WTC11 (cell line): ENCODE measurements at regions not wholly inside any gene's neighbourhood (a gene's known extent, or its start where the extent isn't known, plus 50 kb on each side); places are given as distances from the start of the nearest gene placed in this dataset.

ENCODE experiments used
- ATAC-seq: fragments of 200-7000 bp; cut with Tn5 transposase; 2 replicates; pipeline ENCODE4 v1.10.0; 2021; ENCODE audit warnings: mild to moderate bottlenecking, moderate library complexity
- CTCF ChIA-PET: fragments of 300-600 bp; sonication (Branson Sonifier 250); formaldehyde crosslinking; loops from one replicate; lab custom pipeline; 2021; ENCODE audit warnings: antibody characterized with exemption; lab: Charles Lee
- POLR2A ChIA-PET: fragments of 350-600 bp; sonication (Branson Sonifier 250); formaldehyde crosslinking; loops from one replicate; lab custom pipeline; 2021; ENCODE audit warnings: antibody characterized with exemption; lab: Charles Lee
- DNase-seq: peaks from one replicate; pipeline ENCODE4 v3.0.0; 2021; ENCODE audit warnings: low spot score
- H3K27ac Mint-ChIP-seq: 2 replicates; pipeline ENCODE4 v1.8.0; 2021; ENCODE audit warnings: mixed read lengths
- H3K27me3 Mint-ChIP-seq: 2 replicates; pipeline ENCODE4 v1.8.0; 2021; ENCODE audit warnings: low read depth, mild to moderate bottlenecking, moderate library complexity, mixed read lengths
- H3K36me3 Mint-ChIP-seq: 2 replicates; pipeline ENCODE4 v1.8.0; 2021; ENCODE audit warnings: mixed read lengths
- H3K4me1 Mint-ChIP-seq: 2 replicates; pipeline ENCODE4 v1.8.0; 2022; ENCODE audit warnings: mixed read lengths
- H3K4me3 Mint-ChIP-seq: 2 replicates; pipeline ENCODE4 v1.8.0; 2021; ENCODE audit warnings: mild to moderate bottlenecking, moderate library complexity, mixed read lengths
- H3K9me3 Mint-ChIP-seq: 2 replicates; pipeline ENCODE4 v1.8.0; 2021; ENCODE audit warnings: mixed read lengths
- ATF1 ChIP-seq: sonication (generic); formaldehyde crosslinking; IDR thresholded peaks from 2 replicates; pipeline ENCODE4 v1.8.1; 2023; ENCODE audit warnings: mild to moderate bottlenecking, moderate library complexity, missing genetic modification reagents
- ERG ChIP-seq: fragments of 250-450 bp; sonication (Bioruptor Pico); IDR thresholded peaks from 2 replicates; pipeline ENCODE4 v1.8.0; 2021; ENCODE audit warnings: mild to moderate bottlenecking
- ESRRA ChIP-seq: sonication (generic); formaldehyde crosslinking; IDR thresholded peaks from 2 replicates; pipeline ENCODE4 v1.8.1; 2022; ENCODE audit warnings: mild to moderate bottlenecking, missing genetic modification reagents, borderline replicate concordance
- ETV6 ChIP-seq: sonication (generic); formaldehyde crosslinking; IDR thresholded peaks from 2 replicates; pipeline ENCODE4 v1.8.1; 2022; ENCODE audit warnings: mild to moderate bottlenecking, missing genetic modification reagents
- FOXJ3 ChIP-seq: sonication (generic); formaldehyde crosslinking; IDR thresholded peaks from 2 replicates; pipeline ENCODE4 v1.9.0; 2021; ENCODE audit warnings: missing genetic modification reagents, mild to moderate bottlenecking, borderline replicate concordance
- FOXP1 ChIP-seq: sonication (generic); formaldehyde crosslinking; IDR thresholded peaks from 2 replicates; pipeline ENCODE4 v1.8.0; 2022; ENCODE audit warnings: missing genetic modification reagents, mild to moderate bottlenecking, moderate library complexity, borderline replicate concordance
- GRHL2 ChIP-seq: fragments of 250-450 bp; sonication (Bioruptor Pico); IDR thresholded peaks from 2 replicates; pipeline ENCODE4 v1.8.0; 2022; ENCODE audit warnings: mild to moderate bottlenecking, moderate library complexity; ENCODE audit not compliant: insufficient replicate concordance, severe bottlenecking
- GTF2I ChIP-seq: fragments of 250-450 bp; sonication (Bioruptor Pico); conservative IDR thresholded peaks from 2 replicates; pipeline ENCODE4 v1.4.0; 2021; ENCODE audit warnings: mild to moderate bottlenecking
- KAT7 ChIP-seq: sonication (generic); formaldehyde crosslinking; IDR thresholded peaks from 2 replicates; pipeline ENCODE4 v1.8.1; 2023; ENCODE audit warnings: missing genetic modification reagents, mild to moderate bottlenecking, borderline replicate concordance
- MAX ChIP-seq: sonication (generic); formaldehyde crosslinking; IDR thresholded peaks from 2 replicates; pipeline ENCODE4 v1.8.0; 2022; ENCODE audit warnings: mild to moderate bottlenecking, missing genetic modification reagents
- MXD4 ChIP-seq: fragments of 250-450 bp; sonication (Bioruptor Pico); IDR thresholded peaks from 2 replicates; pipeline ENCODE4 v1.8.0; 2021; ENCODE audit warnings: mild to moderate bottlenecking, moderate library complexity, borderline replicate concordance
- MYBL2 ChIP-seq: sonication (generic); formaldehyde crosslinking; IDR thresholded peaks from 2 replicates; pipeline ENCODE4 v1.8.1; 2023; ENCODE audit warnings: mild to moderate bottlenecking, moderate library complexity, missing genetic modification reagents
- NFYB ChIP-seq: sonication (generic); formaldehyde crosslinking; conservative IDR thresholded peaks from 2 replicates; pipeline ENCODE4 v1.8.0; 2022; ENCODE audit warnings: low read depth, missing genetic modification reagents
- NR2C2 ChIP-seq: sonication (generic); formaldehyde crosslinking; IDR thresholded peaks from 2 replicates; pipeline ENCODE4 v1.8.0; 2022; ENCODE audit warnings: mild to moderate bottlenecking, missing genetic modification reagents
- OVOL2 ChIP-seq: fragments of 250-450 bp; sonication (Bioruptor Pico); IDR thresholded peaks from 2 replicates; pipeline ENCODE4 v1.9.0; 2021; ENCODE audit warnings: mild to moderate bottlenecking, borderline replicate concordance
- RELA ChIP-seq: sonication (generic); formaldehyde crosslinking; IDR thresholded peaks from 2 replicates; pipeline ENCODE4 v1.8.1; 2022; ENCODE audit warnings: missing genetic modification reagents, mild to moderate bottlenecking, borderline replicate concordance
- SMAD4 ChIP-seq: sonication (generic); formaldehyde crosslinking; IDR thresholded peaks from 2 replicates; pipeline ENCODE4 v1.8.0; 2022; ENCODE audit warnings: mild to moderate bottlenecking, missing genetic modification reagents
- SOX15 ChIP-seq: fragments of 250-450 bp; sonication (Bioruptor Pico); IDR thresholded peaks from 2 replicates; pipeline ENCODE4 v1.9.0; 2021; ENCODE audit warnings: mild to moderate bottlenecking
- SP1 ChIP-seq: sonication (generic); formaldehyde crosslinking; conservative IDR thresholded peaks from 2 replicates; pipeline ENCODE4 v1.8.1; 2022; ENCODE audit warnings: missing genetic modification reagents
- TP53 ChIP-seq: sonication (generic); formaldehyde crosslinking; IDR thresholded peaks from 2 replicates; pipeline ENCODE4 v1.8.1; 2023; ENCODE audit warnings: mild to moderate bottlenecking, missing genetic modification reagents
- ZNF232 ChIP-seq: sonication (generic); formaldehyde crosslinking; IDR thresholded peaks from 2 replicates; pipeline ENCODE4 v1.8.0; 2022; ENCODE audit warnings: mild to moderate bottlenecking, missing genetic modification reagents
- TF ChIP-seq, protein P1 (sequence below): sonication (generic); formaldehyde crosslinking; IDR thresholded peaks from 2 replicates; pipeline ENCODE4 v1.8.0; 2023; ENCODE audit warnings: missing genetic modification reagents, mild to moderate bottlenecking, borderline replicate concordance
- TF ChIP-seq, protein P2 (sequence below): fragments of 250-450 bp; sonication (Bioruptor Pico); IDR thresholded peaks from 2 replicates; pipeline ENCODE4 v1.9.0; 2021; ENCODE audit warnings: mild to moderate bottlenecking
- TF ChIP-seq, protein P3 (sequence below): sonication (generic); formaldehyde crosslinking; IDR thresholded peaks from 2 replicates; pipeline ENCODE4 v1.8.1; 2023; ENCODE audit warnings: mild to moderate bottlenecking, missing genetic modification reagents, moderate library complexity

DNA sequence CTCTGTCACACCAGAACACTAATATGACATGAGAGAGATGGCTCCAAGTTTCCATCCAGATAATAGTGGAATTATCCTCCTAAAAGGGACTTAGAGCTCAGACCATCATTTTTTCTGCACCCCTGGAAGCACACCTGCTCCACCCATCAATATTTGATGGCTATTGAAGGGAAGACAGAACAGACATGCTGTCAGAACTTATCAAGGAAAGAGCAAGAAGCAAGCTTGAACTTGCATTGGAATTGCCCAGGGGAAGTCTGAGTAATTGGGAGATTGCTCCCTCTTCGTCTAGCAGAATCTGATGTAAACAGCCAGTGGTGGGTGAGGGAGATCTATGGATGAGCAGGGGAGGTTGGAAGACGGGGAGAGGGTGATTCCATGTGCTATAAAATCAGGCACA lies 874.4 kb upstream of the TENM4 start:
- Mint-ChIP-seq H3K27ac (no peak overlapping the region), H3K27me3 (peaks cover 47% of the 10 kb centered on the region)
- TF ChIP-seq ESRRA (CRISPR knock-in tag): no peak
- TF ChIP-seq FOXJ3 (CRISPR knock-in tag): no peak
- TF ChIP-seq, protein P1, sequence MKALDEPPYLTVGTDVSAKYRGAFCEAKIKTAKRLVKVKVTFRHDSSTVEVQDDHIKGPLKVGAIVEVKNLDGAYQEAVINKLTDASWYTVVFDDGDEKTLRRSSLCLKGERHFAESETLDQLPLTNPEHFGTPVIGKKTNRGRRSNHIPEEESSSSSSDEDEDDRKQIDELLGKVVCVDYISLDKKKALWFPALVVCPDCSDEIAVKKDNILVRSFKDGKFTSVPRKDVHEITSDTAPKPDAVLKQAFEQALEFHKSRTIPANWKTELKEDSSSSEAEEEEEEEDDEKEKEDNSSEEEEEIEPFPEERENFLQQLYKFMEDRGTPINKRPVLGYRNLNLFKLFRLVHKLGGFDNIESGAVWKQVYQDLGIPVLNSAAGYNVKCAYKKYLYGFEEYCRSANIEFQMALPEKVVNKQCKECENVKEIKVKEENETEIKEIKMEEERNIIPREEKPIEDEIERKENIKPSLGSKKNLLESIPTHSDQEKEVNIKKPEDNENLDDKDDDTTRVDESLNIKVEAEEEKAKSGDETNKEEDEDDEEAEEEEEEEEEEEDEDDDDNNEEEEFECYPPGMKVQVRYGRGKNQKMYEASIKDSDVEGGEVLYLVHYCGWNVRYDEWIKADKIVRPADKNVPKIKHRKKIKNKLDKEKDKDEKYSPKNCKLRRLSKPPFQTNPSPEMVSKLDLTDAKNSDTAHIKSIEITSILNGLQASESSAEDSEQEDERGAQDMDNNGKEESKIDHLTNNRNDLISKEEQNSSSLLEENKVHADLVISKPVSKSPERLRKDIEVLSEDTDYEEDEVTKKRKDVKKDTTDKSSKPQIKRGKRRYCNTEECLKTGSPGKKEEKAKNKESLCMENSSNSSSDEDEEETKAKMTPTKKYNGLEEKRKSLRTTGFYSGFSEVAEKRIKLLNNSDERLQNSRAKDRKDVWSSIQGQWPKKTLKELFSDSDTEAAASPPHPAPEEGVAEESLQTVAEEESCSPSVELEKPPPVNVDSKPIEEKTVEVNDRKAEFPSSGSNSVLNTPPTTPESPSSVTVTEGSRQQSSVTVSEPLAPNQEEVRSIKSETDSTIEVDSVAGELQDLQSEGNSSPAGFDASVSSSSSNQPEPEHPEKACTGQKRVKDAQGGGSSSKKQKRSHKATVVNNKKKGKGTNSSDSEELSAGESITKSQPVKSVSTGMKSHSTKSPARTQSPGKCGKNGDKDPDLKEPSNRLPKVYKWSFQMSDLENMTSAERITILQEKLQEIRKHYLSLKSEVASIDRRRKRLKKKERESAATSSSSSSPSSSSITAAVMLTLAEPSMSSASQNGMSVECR (CRISPR knock-in tag): no peak
- no peak for TF ChIP-seq ERG
- no peak for TF ChIP-seq MYBL2
- no peak for TF ChIP-seq MAX (CRISPR knock-in tag)
- TF ChIP-seq SOX15 (CRISPR knock-in tag): no peak
- no peak for TF ChIP-seq SMAD4 (CRISPR knock-in tag)
- TF ChIP-seq TP53 (CRISPR knock-in tag): no peak
- no peak for TF ChIP-seq FOXP1 (CRISPR knock-in tag)
- no peak for TF ChIP-seq OVOL2 (CRISPR knock-in tag)
- TF ChIP-seq, protein P2, sequence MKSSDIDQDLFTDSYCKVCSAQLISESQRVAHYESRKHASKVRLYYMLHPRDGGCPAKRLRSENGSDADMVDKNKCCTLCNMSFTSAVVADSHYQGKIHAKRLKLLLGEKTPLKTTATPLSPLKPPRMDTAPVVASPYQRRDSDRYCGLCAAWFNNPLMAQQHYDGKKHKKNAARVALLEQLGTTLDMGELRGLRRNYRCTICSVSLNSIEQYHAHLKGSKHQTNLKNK (CRISPR knock-in tag): no peak
- no peak for TF ChIP-seq ATF1 (CRISPR knock-in tag)
- no peak for TF ChIP-seq NFYB (CRISPR knock-in tag)
- TF ChIP-seq, protein P3, sequence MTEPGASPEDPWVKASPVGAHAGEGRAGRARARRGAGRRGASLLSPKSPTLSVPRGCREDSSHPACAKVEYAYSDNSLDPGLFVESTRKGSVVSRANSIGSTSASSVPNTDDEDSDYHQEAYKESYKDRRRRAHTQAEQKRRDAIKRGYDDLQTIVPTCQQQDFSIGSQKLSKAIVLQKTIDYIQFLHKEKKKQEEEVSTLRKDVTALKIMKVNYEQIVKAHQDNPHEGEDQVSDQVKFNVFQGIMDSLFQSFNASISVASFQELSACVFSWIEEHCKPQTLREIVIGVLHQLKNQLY (CRISPR knock-in tag): no peak
- TF ChIP-seq GTF2I (CRISPR knock-in tag): no peak
- TF ChIP-seq, all 79 proteins: peak for 0
- DNase-seq (no peak), ATAC-seq (no peak)
- Mint-ChIP-seq H3K9me3 (no peaks in the 10 kb centered on the region), H3K36me3 (no peaks in the 10 kb centered on the region), H3K4me1 (peaks cover 13% of the 10 kb centered on the region), H3K4me3 (no peak overlapping the region)
- ChIA-PET POLR2A (no interaction called here), CTCF (no interaction called here)

DNA sequence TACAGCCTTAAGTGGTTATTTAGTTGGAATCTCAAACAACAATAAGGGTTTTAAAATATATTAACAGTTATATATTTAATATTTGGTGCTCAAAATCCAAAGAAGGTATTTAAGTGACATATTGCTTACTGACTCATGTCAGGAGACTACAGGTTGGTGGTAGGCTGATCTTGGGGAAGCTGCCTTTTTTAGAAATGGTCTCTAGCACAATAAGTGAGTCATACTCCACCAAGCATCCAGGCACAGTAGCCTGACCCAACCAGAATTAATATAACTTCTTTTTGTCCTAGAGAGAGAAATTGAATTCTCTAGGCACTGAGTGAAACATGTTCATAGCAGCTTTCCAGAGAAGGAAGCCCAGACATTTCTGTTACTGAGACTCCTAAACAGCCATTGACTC lies 868.5 kb upstream of the TENM4 start:
- Mint-ChIP-seq H3K9me3 (peaks cover 31% of the 10 kb centered on the region), H3K27me3 (no peaks in the 10 kb centered on the region; the same call in none of the 2 replicates), H3K4me1 (no peaks in the 10 kb centered on the region), H3K4me3 (no peak overlapping the region), H3K27ac (no peak overlapping the region), H3K36me3 (peaks cover 30% of the 10 kb centered on the region)
- ATAC-seq (no peak), DNase-seq (no peak)
- CTCF ChIA-PET: no interaction called here
- POLR2A ChIA-PET: no interaction called here
- TF ChIP-seq, protein P3 (CRISPR knock-in tag): no peak
- TF ChIP-seq ZNF232 (CRISPR knock-in tag) (no peak), NR2C2 (CRISPR knock-in tag) (no peak), ERG (no peak), RELA (CRISPR knock-in tag) (no peak), ETV6 (CRISPR knock-in tag) (no peak), SP1 (CRISPR knock-in tag) (no peak), KAT7 (CRISPR knock-in tag) (no peak), GRHL2 (CRISPR knock-in tag) (no peak), MXD4 (no peak)
